ENCODE measurements at regions not wholly inside any gene's neighbourhood (a gene's known extent, or its start where the extent isn't known, plus 50 kb on each side); places are given as distances from the start of the nearest gene placed in this dataset.

- TF ChIP-seq, protein P1, sequence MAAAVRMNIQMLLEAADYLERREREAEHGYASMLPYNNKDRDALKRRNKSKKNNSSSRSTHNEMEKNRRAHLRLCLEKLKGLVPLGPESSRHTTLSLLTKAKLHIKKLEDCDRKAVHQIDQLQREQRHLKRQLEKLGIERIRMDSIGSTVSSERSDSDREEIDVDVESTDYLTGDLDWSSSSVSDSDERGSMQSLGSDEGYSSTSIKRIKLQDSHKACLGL (CRISPR knock-in tag; IDR thresholded peaks at IDR 0.05; ENCODE audit: borderline replicate concordance, poor library complexity, severe bottlenecking): no peak
- TF ChIP-seq EZH2 (IDR thresholded peaks at IDR 0.05; ENCODE audit: borderline replicate concordance, low read depth, low read length): no peak
- TF ChIP-seq, protein P2, sequence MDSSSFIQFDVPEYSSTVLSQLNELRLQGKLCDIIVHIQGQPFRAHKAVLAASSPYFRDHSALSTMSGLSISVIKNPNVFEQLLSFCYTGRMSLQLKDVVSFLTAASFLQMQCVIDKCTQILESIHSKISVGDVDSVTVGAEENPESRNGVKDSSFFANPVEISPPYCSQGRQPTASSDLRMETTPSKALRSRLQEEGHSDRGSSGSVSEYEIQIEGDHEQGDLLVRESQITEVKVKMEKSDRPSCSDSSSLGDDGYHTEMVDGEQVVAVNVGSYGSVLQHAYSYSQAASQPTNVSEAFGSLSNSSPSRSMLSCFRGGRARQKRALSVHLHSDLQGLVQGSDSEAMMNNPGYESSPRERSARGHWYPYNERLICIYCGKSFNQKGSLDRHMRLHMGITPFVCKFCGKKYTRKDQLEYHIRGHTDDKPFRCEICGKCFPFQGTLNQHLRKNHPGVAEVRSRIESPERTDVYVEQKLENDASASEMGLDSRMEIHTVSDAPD (CRISPR knock-in tag; IDR thresholded peaks at IDR 0.05): no peak
- TF ChIP-seq, protein P3, sequence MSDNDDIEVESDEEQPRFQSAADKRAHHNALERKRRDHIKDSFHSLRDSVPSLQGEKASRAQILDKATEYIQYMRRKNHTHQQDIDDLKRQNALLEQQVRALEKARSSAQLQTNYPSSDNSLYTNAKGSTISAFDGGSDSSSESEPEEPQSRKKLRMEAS (CRISPR knock-in tag; IDR thresholded peaks at IDR 0.05): no peak
- TF ChIP-seq, protein P4, sequence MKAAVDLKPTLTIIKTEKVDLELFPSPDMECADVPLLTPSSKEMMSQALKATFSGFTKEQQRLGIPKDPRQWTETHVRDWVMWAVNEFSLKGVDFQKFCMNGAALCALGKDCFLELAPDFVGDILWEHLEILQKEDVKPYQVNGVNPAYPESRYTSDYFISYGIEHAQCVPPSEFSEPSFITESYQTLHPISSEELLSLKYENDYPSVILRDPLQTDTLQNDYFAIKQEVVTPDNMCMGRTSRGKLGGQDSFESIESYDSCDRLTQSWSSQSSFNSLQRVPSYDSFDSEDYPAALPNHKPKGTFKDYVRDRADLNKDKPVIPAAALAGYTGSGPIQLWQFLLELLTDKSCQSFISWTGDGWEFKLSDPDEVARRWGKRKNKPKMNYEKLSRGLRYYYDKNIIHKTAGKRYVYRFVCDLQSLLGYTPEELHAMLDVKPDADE (conservative IDR thresholded peaks at IDR 0.05; ENCODE audit: control insufficient read depth, low read depth, low read length): no peak
- no peak for TF ChIP-seq EP300 (IDR thresholded peaks at IDR 0.05; ENCODE audit: low read length)
- TF ChIP-seq, protein P5, sequence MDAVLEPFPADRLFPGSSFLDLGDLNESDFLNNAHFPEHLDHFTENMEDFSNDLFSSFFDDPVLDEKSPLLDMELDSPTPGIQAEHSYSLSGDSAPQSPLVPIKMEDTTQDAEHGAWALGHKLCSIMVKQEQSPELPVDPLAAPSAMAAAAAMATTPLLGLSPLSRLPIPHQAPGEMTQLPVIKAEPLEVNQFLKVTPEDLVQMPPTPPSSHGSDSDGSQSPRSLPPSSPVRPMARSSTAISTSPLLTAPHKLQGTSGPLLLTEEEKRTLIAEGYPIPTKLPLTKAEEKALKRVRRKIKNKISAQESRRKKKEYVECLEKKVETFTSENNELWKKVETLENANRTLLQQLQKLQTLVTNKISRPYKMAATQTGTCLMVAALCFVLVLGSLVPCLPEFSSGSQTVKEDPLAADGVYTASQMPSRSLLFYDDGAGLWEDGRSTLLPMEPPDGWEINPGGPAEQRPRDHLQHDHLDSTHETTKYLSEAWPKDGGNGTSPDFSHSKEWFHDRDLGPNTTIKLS (IDR thresholded peaks at IDR 0.05; ENCODE audit: borderline replicate concordance, low read depth): no peak
- TF ChIP-seq MCM5 (IDR thresholded peaks at IDR 0.05; ENCODE audit: low read depth): no peak
- TF ChIP-seq SP2 (IDR thresholded peaks at IDR 0.05; ENCODE audit: extremely low read depth, low read depth, low read length, poor library complexity, severe bottlenecking): no peak
Measured at GRCh38 chr6:67854098-67854497, 781.0 kb upstream of the ADGRB3 start.

Measured in K562 (cell line).